VCaP (cell line): ENCODE measurements at regions not wholly inside any gene's neighbourhood (a gene's known extent, or its start where the extent isn't known, plus 50 kb on each side); places are given as distances from the start of the nearest gene placed in this dataset.
"Not testable (repeated sequence)": the region's sequence is repeated elsewhere in the genome, so short reads cannot be mapped to it uniquely, and the experiment has no call there.

Experiments
- H3K27ac ChIP-seq: fragments of 450-650 bp; 2 replicates; pipeline ENCODE4 v1.5.1; 2017
- CTCF ChIP-seq: fragments of 450-650 bp; conservative IDR thresholded peaks from 2 replicates; pipeline ENCODE4 v1.5.1; 2017; ENCODE audit warnings: mild to moderate bottlenecking, moderate library complexity

GRCh38 chr2:47293976-47294375, 75.1 kb upstream of the EPCAM start:
- no peak overlapping the region for H3K27ac ChIP-seq
- no peak for TF ChIP-seq CTCF

- no peak for TF ChIP-seq CTCF
- H3K27ac ChIP-seq, result no peak overlapping the region
These were observed 80.2 kb upstream of the EPCAM start for GRCh38 chr2:47288864-47289263.

- H3K27ac ChIP-seq, result no peak overlapping the region
These were observed 85.5 kb upstream of the EPCAM start for GRCh38 chr2:47283659-47284058.

GRCh38 chr2:47282621-47283272, 86.4 kb upstream of the EPCAM start:
- TF ChIP-seq CTCF, result no peak
- H3K27ac ChIP-seq, result no peak overlapping the region

More at GRCh38 chr2:47283659-47284058, 85.5 kb upstream of the EPCAM start:
- no peak for TF ChIP-seq CTCF

- not testable (repeated sequence) for H3K27ac ChIP-seq
These were observed 89.6 kb upstream of the EPCAM start for GRCh38 chr2:47279525-47279924.

- no peak overlapping the region for H3K27ac ChIP-seq
- no peak for TF ChIP-seq CTCF
These were observed 91.1 kb upstream of the EPCAM start for GRCh38 chr2:47277987-47278386.

- TF ChIP-seq CTCF, result no peak
- H3K27ac ChIP-seq, result no peak overlapping the region
These were observed 91.9 kb upstream of the EPCAM start for GRCh38 chr2:47277187-47277586.

- no peak for TF ChIP-seq CTCF
- H3K27ac ChIP-seq, result no peak overlapping the region
These were observed 93.0 kb upstream of the EPCAM start for GRCh38 chr2:47276061-47276460.
